GM12891 (cell line): ENCODE measurements at regions not wholly inside any gene's neighbourhood (a gene's known extent, or its start where the extent isn't known, plus 50 kb on each side); places are given as distances from the start of the nearest gene placed in this dataset.

Source experiments
- POLR2A ChIP-seq: IDR thresholded peaks from 2 replicates; pipeline ENCODE4 v1.6.1; 2011; ENCODE audit warnings: low read depth, low read length, control low read depth
- POLR2AphosphoS5 ChIP-seq: IDR thresholded peaks from 2 replicates; pipeline ENCODE4 v1.6.1; 2011; ENCODE audit warnings: low read depth, low read length, control low read depth
- POU2F2 ChIP-seq: IDR thresholded peaks from 2 replicates; pipeline ENCODE4 v1.6.1; 2011; ENCODE audit warnings: low read depth, mild to moderate bottlenecking, control low read depth, low read length, moderate library complexity
- TAF1 ChIP-seq: IDR thresholded peaks from 2 replicates; pipeline ENCODE4 v1.6.1; 2011; ENCODE audit warnings: low read depth, low read length, control low read depth

DNA sequence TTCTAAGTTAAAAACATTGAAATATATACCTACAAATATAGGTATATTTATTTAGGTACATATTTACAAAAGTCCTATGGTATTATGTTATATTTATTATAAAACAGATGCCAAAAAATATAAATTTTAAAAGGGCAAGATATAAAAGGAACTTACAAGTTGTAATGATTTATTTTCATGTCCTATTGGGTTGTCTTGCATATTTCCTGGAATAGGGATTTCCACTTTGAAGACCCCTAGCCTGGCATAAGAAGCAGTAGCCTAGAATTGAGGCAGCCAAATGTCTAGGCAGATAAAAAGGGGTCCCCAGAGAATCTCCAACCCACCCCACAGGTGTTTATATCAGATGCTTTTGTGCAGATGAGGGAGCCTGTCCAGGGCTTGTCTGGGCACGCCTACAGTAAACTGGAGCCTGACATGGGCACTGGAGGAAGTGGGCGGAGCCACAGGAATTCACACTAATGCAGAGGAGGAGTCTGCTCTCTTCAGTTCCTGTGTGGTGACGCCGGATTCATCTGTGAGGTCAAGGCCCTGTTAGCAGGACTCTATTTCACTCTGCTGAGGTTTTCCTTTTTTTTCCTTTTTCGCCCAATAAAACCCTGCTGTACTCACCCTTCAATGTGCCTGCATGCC lies 1088.9 kb upstream of the PIK3C3 start:
- TF ChIP-seq POLR2AphosphoS5 (no peak), POLR2A (no peak), TAF1 (no peak), POU2F2 (no peak)
